GM18951 (cell line): ENCODE measurements at regions not wholly inside any gene's neighbourhood (a gene's known extent, or its start where the extent isn't known, plus 50 kb on each side); places are given as distances from the start of the nearest gene placed in this dataset.

ENCODE experiments used
- POLR2A ChIP-seq: IDR thresholded peaks from 4 replicates; pipeline ENCODE4 v1.6.1; 2011; ENCODE audit warnings: mild to moderate bottlenecking; ENCODE audit not compliant: insufficient read length, insufficient read depth; ENCODE audit errors: extremely low read depth
- in situ Hi-C: fragments of 300-500 bp; cut with MboI; formaldehyde crosslinking; loops from one replicate; pipeline ENCODE4 v1.12.0; 2022; ENCODE audit warnings: low sequenced_read_pairs, mixed read lengths, inconsistent platforms; ENCODE audit not compliant: unreplicated experiment

DNA sequence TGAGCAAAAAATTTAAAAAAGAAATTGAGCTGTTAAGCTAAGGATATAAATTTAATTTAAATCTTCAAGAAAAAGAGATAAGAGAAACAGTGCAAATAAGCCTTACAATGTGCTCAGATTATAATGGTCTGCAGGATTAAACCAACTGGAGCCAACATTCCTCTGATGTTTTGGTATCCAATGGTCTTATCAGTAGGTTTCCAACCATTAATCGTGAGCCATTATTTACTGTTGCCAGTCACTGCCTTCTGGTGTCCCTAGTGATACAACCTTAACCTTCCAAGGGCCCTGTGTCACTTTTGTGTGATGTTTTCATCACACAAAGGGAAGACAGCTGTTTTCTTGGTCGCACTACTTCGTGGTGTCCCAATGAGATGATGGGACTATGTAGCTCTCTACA lies 134.5 kb upstream of the CTAGE1 start:
- no peak for TF ChIP-seq POLR2A
- in situ Hi-C loops: loop anchor here (25.0 kb wide), 1 partner anchor 1365 kb away; no protein-coding TSS in a partner anchor

GRCh38 chr18:22552899-22553460 lies 135.3 kb upstream of the CTAGE1 start:
- no peak for TF ChIP-seq POLR2A
- in situ Hi-C loops: loop anchor here (25.0 kb wide), 1 partner anchor 1366 kb away; no protein-coding TSS in a partner anchor

- TF ChIP-seq POLR2A: no peak
Observed at GRCh38 chr18:22556222-22557167, 138.8 kb upstream of the CTAGE1 start.

DNA sequence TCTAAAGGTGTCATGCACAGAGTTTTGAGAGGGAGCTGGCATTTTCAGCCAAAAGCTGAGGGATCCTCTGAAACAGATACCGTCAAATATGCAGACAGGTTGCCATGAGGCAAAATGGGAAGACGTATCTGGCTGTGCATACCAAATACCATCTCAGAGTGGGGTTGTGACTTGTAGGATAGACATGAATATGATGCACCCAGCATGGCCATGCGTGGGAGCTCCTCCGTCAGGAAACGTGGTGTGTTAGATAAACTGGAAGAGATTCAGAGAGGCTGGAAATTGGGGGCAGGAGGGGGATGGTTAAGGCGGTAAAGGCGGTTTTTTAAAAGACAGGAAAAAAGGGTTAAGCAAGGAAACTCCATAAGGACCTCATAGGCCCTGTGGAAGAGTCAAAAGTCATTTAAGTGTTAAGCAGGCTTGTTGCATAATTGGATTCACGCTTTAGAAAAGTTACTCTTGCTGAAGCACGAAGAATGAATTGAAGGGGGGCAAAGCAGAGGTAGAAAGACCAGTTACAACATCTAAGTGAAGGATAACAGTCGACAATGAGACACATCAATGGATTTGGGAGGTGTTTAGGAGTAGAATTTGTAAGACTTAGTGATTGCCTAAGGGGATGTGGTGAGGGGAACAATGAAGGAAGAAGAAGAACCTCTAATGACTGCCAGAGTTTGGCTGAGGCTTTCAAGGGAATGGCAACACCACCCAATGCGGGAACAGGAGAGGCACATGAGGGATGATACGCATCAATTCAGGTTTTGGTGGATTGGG lies 139.6 kb upstream of the CTAGE1 start:
- in situ Hi-C loops: loop anchor here (25.0 kb wide), 1 partner anchor 1370 kb away; no protein-coding TSS in a partner anchor
- no peak for TF ChIP-seq POLR2A

More at GRCh38 chr18:22556222-22557167, 138.8 kb upstream of the CTAGE1 start:
- in situ Hi-C loops: loop anchor here (25.0 kb wide), 1 partner anchor 1369 kb away; no protein-coding TSS in a partner anchor

GRCh38 chr18:22558945-22559385 lies 141.2 kb upstream of the CTAGE1 start:
- TF ChIP-seq POLR2A: no peak
- in situ Hi-C loops: loop anchor here (25.0 kb wide), 1 partner anchor 1372 kb away; no protein-coding TSS in a partner anchor

- in situ Hi-C loops: loop anchor here (25.0 kb wide), 1 partner anchor 1372 kb away; no protein-coding TSS in a partner anchor
- no peak for TF ChIP-seq POLR2A
Observed at GRCh38 chr18:22559414-22560274, 141.9 kb upstream of the CTAGE1 start.

DNA sequence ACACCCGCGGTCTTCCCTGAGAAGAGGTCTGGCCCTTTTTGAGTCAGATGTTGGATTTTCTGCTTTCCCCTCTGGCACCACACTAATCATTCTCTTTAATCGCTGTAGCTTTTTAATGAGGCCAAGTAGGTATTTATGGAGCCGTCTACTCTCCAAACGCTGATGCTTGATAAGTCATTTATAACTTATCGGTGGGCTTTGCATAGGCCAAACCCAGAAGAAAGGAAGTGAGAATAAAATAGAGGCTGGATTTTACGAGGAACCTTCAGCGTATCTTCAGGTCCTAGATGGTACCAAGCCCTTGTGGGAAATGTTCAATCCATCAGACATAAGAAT lies 142.5 kb upstream of the CTAGE1 start:
- in situ Hi-C loops: loop anchor here (25.0 kb wide), 1 partner anchor 1373 kb away; no protein-coding TSS in a partner anchor
- no peak for TF ChIP-seq POLR2A

DNA sequence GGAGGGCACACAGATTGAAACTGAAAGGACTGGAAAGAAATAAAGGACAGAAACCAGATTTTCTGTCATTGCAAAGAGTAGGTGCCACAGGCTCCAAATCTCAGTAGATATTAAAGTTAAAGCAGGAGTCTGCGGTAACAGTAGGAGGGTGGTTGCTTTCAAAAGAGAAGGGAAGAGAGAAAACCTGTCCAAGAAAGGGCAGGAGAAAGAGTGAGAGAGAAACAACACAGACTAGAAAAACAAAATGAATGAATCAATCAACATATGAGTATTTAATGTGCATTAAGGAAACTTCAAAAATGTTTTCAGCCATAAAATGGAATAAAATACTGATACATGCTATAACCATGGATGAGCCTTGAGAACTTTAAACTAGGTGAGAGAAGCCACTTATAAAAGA lies 143.1 kb upstream of the CTAGE1 start:
- TF ChIP-seq POLR2A: no peak
- in situ Hi-C loops: loop anchor here (25.0 kb wide), 1 partner anchor 1373 kb away; no protein-coding TSS in a partner anchor

DNA sequence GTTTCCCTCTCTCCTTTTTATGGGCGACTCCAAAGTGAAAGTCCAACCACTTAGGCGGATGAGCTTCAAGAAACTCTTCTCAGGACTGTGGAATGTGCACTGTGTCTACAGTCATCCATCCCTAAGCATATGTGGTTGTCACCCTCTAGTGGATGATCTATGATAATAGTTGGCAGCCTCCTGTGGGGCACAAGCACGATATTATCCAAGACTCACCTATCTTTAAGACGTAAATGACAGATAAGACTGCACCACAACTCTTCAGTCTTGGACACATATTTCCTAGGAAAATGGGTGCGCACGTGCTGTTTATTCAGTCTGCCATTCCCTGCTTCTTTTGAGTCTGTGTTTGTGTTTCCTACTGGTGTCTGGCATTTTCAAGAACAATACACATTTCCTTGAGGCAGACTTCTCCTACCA lies 145.5 kb upstream of the CTAGE1 start:
- in situ Hi-C loops: loop anchor here (25.0 kb wide), 1 partner anchor 1376 kb away; no protein-coding TSS in a partner anchor

GRCh38 chr18:22564036-22564435 lies 146.3 kb upstream of the CTAGE1 start:
- no peak for TF ChIP-seq POLR2A
- in situ Hi-C loops: loop anchor here (25.0 kb wide), 1 partner anchor 1377 kb away; no protein-coding TSS in a partner anchor

More for the DNA sequence above, 145.5 kb upstream of the CTAGE1 start:
- no peak for TF ChIP-seq POLR2A

- no peak for TF ChIP-seq POLR2A
- in situ Hi-C loops: loop anchor here (25.0 kb wide), 1 partner anchor 1380 kb away; no protein-coding TSS in a partner anchor
Observed at GRCh38 chr18:22566703-22567420, 149.1 kb upstream of the CTAGE1 start.
